ENCODE measurements at regions not wholly inside any gene's neighbourhood (a gene's known extent, or its start where the extent isn't known, plus 50 kb on each side); places are given as distances from the start of the nearest gene placed in this dataset.

- Histone ChIP-seq H3K4me1 (ENCODE audit: control insufficient read depth, insufficient read depth, low read length) (no peaks in the 10 kb centered on the region), H3K4me3 (no peak overlapping the region), H3K27ac (ENCODE audit: control insufficient read depth, insufficient read depth) (no peak overlapping the region), H3K27me3 (replicated peaks in 1 of 2; ENCODE audit: control insufficient read depth in 2 of 2, insufficient read depth in 2 of 2, low read length in 1 of 2) (no peaks in the 10 kb centered on the region), H3K9ac (ENCODE audit: control insufficient read depth, insufficient read depth, low read length) (no peak overlapping the region), H3K9me3 (replicated peaks; ENCODE audit: control insufficient read depth, insufficient read depth, low read length) (no peaks in the 10 kb centered on the region), H3K36me3 (ENCODE audit: control insufficient read depth in 2 of 2, insufficient read depth in 2 of 2, low read length in 1 of 2) (no peaks in the 10 kb centered on the region), H4K20me1 (ENCODE audit: control insufficient read depth, insufficient read depth) (no peaks in the 10 kb centered on the region), H2AFZ (ENCODE audit: control insufficient read depth, low read depth, low read length) (no peak overlapping the region), H3K79me2 (ENCODE audit: control insufficient read depth, insufficient read depth, low read length) (no peaks in the 10 kb centered on the region), H3K4me2 (ENCODE audit: control insufficient read depth, insufficient read depth) (no peak overlapping the region)
- TF ChIP-seq NRF1 (conservative IDR thresholded peaks at IDR 0.05; ENCODE audit: low read depth, low read length) (no peak), EZH2 (IDR thresholded peaks at IDR 0.05; ENCODE audit: borderline replicate concordance, control insufficient read depth, low read depth, low read length) (no peak), YBX1 (IDR thresholded peaks at IDR 0.05) (no peak), CTCF (IDR thresholded peaks at IDR 0.05 in 2 of 3, conservative IDR thresholded peaks at IDR 0.05 in 1 of 3; ENCODE audit: control insufficient read depth in 2 of 3, extremely low read depth in 1 of 3, insufficient read depth in 1 of 3, low read depth in 3 of 3, low read length in 3 of 3) (no peak), ZBED1 (IDR thresholded peaks at IDR 0.05; ENCODE audit: borderline replicate concordance) (no peak), CBX5 (IDR thresholded peaks at IDR 0.05; ENCODE audit: low read depth) (no peak), ATF7 (IDR thresholded peaks at IDR 0.05; ENCODE audit: low read depth) (no peak), SMARCA5 (IDR thresholded peaks at IDR 0.05) (no peak), SMC3 (IDR thresholded peaks at IDR 0.05; ENCODE audit: borderline replicate concordance, low read length) (no peak), IKZF1 (conservative IDR thresholded peaks at IDR 0.05) (no peak), ASH2L (IDR thresholded peaks at IDR 0.05; ENCODE audit: borderline replicate concordance, low read depth) (no peak), FOXK2 (IDR thresholded peaks at IDR 0.05) (no peak), HDAC6 (IDR thresholded peaks at IDR 0.05; ENCODE audit: unreplicated experiment) (no peak)
- WGBS (ENCODE audit: insufficient coverage, insufficient replicate concordance, low lambda C conversion rate, missing lambda C conversion rate) = 0% methylated on average over 1 of the region's 1 CpG
- CTCF ChIA-PET = no interaction called here
- RAD21 ChIA-PET (ENCODE audit: unreplicated experiment) = no interaction called here
- BruUV-seq (replicated peaks) = no TSS peak
- POLR2A ChIA-PET = no interaction called here
- ATAC-seq (no peak), FAIRE-seq (no peak), DNase-seq (ENCODE audit: low read depth, low spot score) (no peak)
- intact Hi-C loops (cut with micrococcal nuclease; ENCODE audit: unreplicated experiment) = no loop called here
- SMC1A ChIA-PET (ENCODE audit: uncharacterized antibody, unreplicated experiment) = no interaction called here
- in situ Hi-C loops (cut with MboI) = no loop called here
These were observed 646.7 kb upstream of the PTCHD4 start for GRCh38 chr6:48757661-48758060.

Measured in GM12878 (cell line).